Thymus (tissue), 11 donors: ENCODE measurements at regions not wholly inside any gene's neighbourhood (a gene's known extent, or its start where the extent isn't known, plus 50 kb on each side); places are given as distances from the start of the nearest gene placed in this dataset.
A peak's percentile ranks its signal among the peaks of the same experiment; 100 is the strongest.

Source experiments
- DNase-seq, 9 donors: peaks; one replicate each; pipeline ENCODE4 v3.0.0-alpha.2; 2013; ENCODE audit warnings: low spot score in 9 of 9, low read depth in 6 of 9, missing footprints in 1 of 9
- H3K27ac ChIP-seq, 2 donors: one replicate each; pipeline ENCODE4 v1.5.1; 2013; ENCODE audit warnings: control low read depth in 1 of 2, low read depth in 1 of 2, low read length in 1 of 2, mild to moderate bottlenecking in 1 of 2, moderate library complexity in 1 of 2
- H3K27me3 ChIP-seq, 2 donors: one replicate each; pipeline ENCODE4 v1.5.1; 2013; ENCODE audit warnings: low read length in 1 of 2; ENCODE audit not compliant: control insufficient read depth in 2 of 2, insufficient read depth in 1 of 2
- H3K36me3 ChIP-seq, 2 donors: one replicate each; pipeline ENCODE4 v1.5.1; 2013; ENCODE audit warnings: low read length in 1 of 2, mild to moderate bottlenecking in 1 of 2, moderate library complexity in 1 of 2; ENCODE audit not compliant: control insufficient read depth in 2 of 2, insufficient read depth in 2 of 2
- H3K4me1 ChIP-seq, 2 donors: one replicate each; pipeline ENCODE4 v1.5.1; 2013; ENCODE audit warnings: low read length in 2 of 2; ENCODE audit not compliant: control insufficient read depth in 2 of 2, insufficient read depth in 2 of 2
- H3K4me3 ChIP-seq, 2 donors: one replicate each; pipeline ENCODE4 v1.5.1; 2013; ENCODE audit warnings: low read length in 2 of 2, control low read depth in 1 of 2, mild to moderate bottlenecking in 1 of 2
- H3K9me3 ChIP-seq, 2 donors: one replicate each; pipeline ENCODE4 v1.5.1; 2013; ENCODE audit warnings: low read length in 1 of 2, mild to moderate bottlenecking in 1 of 2; ENCODE audit not compliant: control insufficient read depth in 2 of 2, insufficient read depth in 1 of 2
- WGBS: extraction: QIAGEN DNeasy Blood & Tissue Kit; methylation state at CpG from one replicate; pipeline ENCODE4 v1.1.7; 2013; 5-methylcytosine and 5-hydroxymethylcytosine counted together
- donor health status: healthy.

DNA sequence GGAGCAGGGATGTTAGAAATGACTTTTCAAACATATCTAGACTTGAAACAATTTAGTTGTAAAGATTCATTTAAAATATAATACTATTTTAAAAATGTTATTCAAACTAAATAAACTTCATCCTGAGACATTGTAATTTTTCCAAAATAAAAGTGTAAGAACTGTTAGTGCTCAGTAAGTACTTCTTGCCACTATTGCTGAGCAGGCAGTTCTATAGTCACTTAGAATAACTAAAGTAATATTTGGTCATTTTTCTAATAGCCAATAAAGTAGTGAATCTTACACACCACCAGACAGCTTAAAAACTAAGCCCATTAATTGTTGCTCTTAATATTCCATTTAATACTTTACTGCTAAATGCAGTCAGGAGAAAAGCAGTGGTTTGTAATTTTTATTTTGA is 1120.0 kb upstream of the CDH10 start:
- no peaks in the 10 kb centered on the region for H3K9me3 ChIP-seq
- H3K36me3 ChIP-seq: no peaks in the 10 kb centered on the region
- no peak overlapping the region for H3K4me3 ChIP-seq
- DNase-seq: no peak
- no peaks in the 10 kb centered on the region for H3K4me1 ChIP-seq
- no peaks in the 10 kb centered on the region for H3K27me3 ChIP-seq
- H3K27ac ChIP-seq: no peak overlapping the region

DNA sequence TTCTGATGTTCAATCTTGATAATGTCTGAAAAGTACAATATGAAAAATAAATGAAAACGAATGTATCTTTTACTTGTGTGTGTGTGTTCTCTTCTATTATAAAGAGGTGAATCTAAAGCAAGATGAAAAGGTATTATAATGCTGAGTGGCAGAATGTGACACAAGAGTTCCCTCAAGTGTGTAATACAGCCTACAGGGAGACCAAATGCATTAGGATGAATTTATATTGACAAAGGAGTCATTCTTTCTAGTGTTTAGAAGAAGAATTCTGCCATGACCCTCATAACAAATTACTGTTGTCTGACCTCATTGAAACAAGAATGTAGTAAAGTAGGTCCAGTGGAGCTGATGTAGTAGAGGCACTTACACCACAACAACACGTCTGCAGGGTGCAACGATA is 1119.0 kb upstream of the CDH10 start:
- WGBS: 37% methylated on average over 3 of the region's 3 CpGs
- Histone ChIP-seq H3K36me3 (no peaks in the 10 kb centered on the region), H3K4me3 (no peak overlapping the region)

DNA sequence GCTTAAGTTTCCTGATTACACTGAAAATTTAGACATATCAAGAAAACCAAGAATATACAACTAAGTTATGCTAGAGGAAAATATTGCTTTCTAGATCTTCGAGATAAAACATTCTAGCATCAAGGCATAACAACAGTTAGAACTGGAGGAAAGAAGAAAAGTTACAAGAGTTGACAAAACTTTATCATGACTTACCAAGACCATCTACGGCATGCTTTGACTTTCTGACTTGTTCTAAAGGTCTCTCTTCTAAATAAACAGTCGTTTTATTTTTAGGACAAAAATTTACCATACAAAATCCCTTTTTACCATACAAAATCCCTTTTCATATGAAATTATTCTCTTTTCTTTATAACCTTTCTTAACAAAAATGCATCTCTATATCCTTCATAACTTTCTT is 1110.1 kb upstream of the CDH10 start:
- Histone ChIP-seq H3K4me1 (no peaks in the 10 kb centered on the region), H3K27ac (no peak overlapping the region), H3K4me3 (no peak overlapping the region), H3K9me3 (no peaks in the 10 kb centered on the region), H3K36me3 (no peaks in the 10 kb centered on the region), H3K27me3 (no peaks in the 10 kb centered on the region)
- DNase-seq: peak in 1 of 9 donors; percentile 0
- WGBS: 69% methylated on average over 3 of the region's 3 CpGs

More for the DNA sequence above, 1119.0 kb upstream of the CDH10 start:
- H3K27me3 ChIP-seq: no peaks in the 10 kb centered on the region
- no peaks in the 10 kb centered on the region for H3K4me1 ChIP-seq
- no peak overlapping the region for H3K27ac ChIP-seq
- no peaks in the 10 kb centered on the region for H3K9me3 ChIP-seq
- no peak for DNase-seq

DNA sequence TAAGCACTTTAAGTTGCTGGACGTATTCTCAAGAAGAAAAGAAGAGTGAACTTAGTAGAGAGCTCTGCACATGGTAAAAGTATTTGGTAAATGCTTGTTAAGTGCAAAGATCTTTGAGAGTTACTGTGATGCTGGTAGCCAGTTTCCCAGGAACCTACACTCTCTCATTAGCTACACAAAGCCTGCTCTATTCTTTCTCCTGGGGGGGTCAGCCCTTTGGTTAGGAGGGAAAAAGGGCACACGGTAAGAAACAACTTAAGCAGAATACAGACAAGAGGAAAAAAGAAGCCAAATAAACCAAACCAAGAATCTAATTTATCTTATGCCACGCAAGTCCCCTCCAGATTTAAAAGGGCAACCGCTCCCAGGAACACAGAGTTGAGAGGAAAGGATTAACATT is 1100.1 kb upstream of the CDH10 start:
- no peak overlapping the region for H3K4me3 ChIP-seq
- no peaks in the 10 kb centered on the region for H3K36me3 ChIP-seq
- no peaks in the 10 kb centered on the region for H3K27me3 ChIP-seq
- no peak overlapping the region for H3K27ac ChIP-seq
- H3K9me3 ChIP-seq: no peaks in the 10 kb centered on the region
- no peaks in the 10 kb centered on the region for H3K4me1 ChIP-seq
- WGBS: 87% methylated on average over 4 of the region's 4 CpGs
- DNase-seq: no peak

DNA sequence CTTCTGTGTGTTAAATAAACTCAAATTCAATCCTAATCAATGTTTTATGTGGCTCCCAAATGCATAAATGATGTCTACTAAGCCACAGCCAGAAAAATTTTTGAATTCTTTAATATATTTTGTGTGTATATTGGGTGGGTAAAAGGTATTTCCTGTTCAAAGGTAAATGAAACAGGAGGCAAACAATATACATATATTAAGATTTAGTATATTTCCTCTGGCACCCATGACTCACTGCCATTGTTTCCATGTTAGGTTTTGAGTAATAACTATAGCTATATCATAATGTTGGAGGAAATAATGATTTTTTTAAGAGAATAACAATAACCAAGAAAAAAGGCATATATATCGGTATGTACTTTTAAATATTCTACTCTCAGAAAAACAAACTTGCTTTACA is 1071.9 kb upstream of the CDH10 start:
- Histone ChIP-seq H3K27me3 (no peaks in the 10 kb centered on the region), H3K27ac (no peak overlapping the region), H3K4me1 (no peaks in the 10 kb centered on the region), H3K36me3 (no peaks in the 10 kb centered on the region), H3K9me3 (no peaks in the 10 kb centered on the region), H3K4me3 (no peak overlapping the region)
- DNase-seq: no peak
- 93% methylated on average over 1 of the region's 1 CpG for WGBS

DNA sequence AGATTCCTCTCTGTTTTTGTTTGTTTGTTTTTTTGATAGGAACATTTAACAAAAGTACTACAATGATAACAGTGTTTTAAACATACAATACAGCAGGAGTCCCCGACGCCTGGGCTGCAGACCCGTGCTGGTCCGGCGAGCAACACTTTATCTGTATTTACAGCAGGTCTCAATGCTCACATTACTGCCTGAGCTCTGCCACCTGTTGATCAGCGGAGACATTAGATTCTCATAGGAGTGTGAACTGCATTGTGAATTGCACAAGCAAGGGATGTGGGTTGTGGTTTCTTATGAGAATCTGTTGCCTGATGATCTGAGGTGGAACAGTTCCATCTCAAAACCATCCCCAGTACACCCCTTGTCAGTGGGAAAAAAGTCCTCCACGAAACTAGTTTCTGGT is 1068.5 kb upstream of the CDH10 start:
- H3K27ac ChIP-seq: no peak overlapping the region
- no peaks in the 10 kb centered on the region for H3K27me3 ChIP-seq
- H3K4me1 ChIP-seq: no peaks in the 10 kb centered on the region
- no peaks in the 10 kb centered on the region for H3K9me3 ChIP-seq
- no peaks in the 10 kb centered on the region for H3K36me3 ChIP-seq
- WGBS: 21% methylated on average over 7 of the region's 7 CpGs
- DNase-seq: peak in 1 of 9 donors; percentile 0
- H3K4me3 ChIP-seq: no peak overlapping the region

DNA sequence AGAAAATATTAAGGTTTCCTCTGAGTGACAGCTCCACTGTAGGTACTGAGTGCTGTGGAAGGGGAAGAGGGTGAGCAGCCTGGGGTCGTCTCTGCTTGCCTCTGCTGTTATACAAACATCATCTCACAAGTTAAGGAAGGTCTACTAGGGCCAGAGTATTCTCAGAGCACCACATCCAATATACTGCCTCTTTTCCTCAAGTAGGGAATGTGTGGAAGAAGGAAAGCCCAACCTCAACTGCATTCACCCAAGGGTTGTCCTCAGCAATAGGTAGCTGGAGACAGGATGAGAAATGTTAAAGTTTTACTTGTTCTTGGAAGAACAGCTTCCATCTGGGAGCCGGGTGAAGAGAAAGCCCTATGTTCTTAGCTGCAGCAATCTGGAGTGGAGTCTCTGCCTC is 1062.3 kb upstream of the CDH10 start:
- DNase-seq: no peak

DNA sequence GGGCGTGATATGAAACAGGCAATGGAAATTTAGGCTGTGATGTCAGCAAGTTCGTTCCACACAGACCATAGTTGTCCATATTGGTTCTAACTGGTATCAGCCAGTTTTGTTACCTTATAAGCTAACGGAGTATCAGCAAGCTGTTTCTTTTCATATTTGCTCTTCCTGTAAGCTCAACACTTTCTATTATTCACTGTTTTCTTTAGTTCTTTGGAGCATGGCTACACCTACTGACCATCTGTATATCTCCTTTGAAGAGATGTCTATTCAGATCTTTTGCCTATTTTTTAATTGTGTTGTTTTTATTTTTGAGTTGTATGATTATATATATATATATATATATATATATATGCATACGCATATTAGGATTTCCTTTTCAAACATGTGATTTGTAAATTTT is 1057.2 kb upstream of the CDH10 start:
- no peak overlapping the region for H3K4me3 ChIP-seq
- no peaks in the 10 kb centered on the region for H3K4me1 ChIP-seq
- H3K36me3 ChIP-seq: no peaks in the 10 kb centered on the region
- WGBS: 96% methylated on average over 4 of the region's 4 CpGs
- H3K27me3 ChIP-seq: no peaks in the 10 kb centered on the region
- H3K9me3 ChIP-seq: no peaks in the 10 kb centered on the region
- no peak overlapping the region for H3K27ac ChIP-seq
- no peak for DNase-seq

More for the DNA sequence above, 1062.3 kb upstream of the CDH10 start:
- no peaks in the 10 kb centered on the region for H3K9me3 ChIP-seq
- H3K27ac ChIP-seq: no peak overlapping the region
- H3K4me3 ChIP-seq: no peak overlapping the region
- no peaks in the 10 kb centered on the region for H3K4me1 ChIP-seq
- H3K36me3 ChIP-seq: no peaks in the 10 kb centered on the region
- H3K27me3 ChIP-seq: no peaks in the 10 kb centered on the region
- 85% methylated on average over 2 of the region's 2 CpGs for WGBS

DNA sequence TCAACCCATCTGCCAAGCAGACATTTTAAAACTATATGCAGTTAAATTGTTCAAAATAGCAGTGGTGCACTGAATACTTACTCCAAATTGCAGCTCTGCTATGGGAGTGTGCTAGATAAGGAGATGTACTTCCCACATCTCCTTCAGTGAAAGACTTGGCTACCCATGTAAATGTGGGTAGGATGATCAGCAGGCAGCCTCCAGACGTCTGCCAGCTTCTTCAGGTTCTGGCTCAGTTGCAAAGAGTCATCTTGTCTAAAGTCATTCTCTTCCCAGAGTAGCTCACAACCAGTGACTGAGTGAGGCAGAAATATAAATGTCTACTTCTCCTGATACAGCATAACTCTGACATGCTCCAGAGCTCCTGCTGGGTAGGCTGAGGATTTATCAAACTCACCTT is 1050.0 kb upstream of the CDH10 start:
- Histone ChIP-seq H3K4me3 (no peak overlapping the region), H3K27me3 (no peaks in the 10 kb centered on the region), H3K36me3 (no peaks in the 10 kb centered on the region), H3K9me3 (no peaks in the 10 kb centered on the region), H3K27ac (no peak overlapping the region), H3K4me1 (no peaks in the 10 kb centered on the region)
- WGBS: 84% methylated on average over 1 of the region's 1 CpG
- DNase-seq: no peak

DNA sequence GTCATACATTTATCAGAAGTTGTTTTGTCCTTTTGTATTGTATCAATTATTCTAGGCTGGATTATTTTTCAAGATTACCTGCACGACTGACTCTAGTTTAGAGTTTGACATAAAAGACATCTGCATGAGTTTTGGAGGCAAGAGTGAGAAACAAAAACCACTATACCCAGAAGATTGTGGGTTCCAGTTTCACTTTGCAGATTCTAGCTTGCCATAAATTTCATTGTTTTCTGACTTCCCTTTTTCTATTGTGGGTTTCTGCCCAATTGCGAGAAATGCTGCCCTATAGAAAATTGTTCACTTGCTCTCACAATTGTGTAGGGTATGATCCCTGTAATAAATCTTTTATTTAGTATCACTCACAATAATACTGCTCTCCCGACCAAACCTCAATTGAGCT is 1043.4 kb upstream of the CDH10 start:
- 6% methylated on average over 3 of the region's 3 CpGs for whole genome bisulfite sequencing
- DNase-seq: no peak
- Histone ChIP-seq H3K9me3 (no peaks in the 10 kb centered on the region), H3K4me1 (no peaks in the 10 kb centered on the region), H3K36me3 (no peaks in the 10 kb centered on the region), H3K27ac (no peak overlapping the region), H3K27me3 (no peaks in the 10 kb centered on the region), H3K4me3 (no peak overlapping the region)
